IPS-18c (cell line): ENCODE measurements at regions not wholly inside any gene's neighbourhood (a gene's known extent, or its start where the extent isn't known, plus 50 kb on each side); places are given as distances from the start of the nearest gene placed in this dataset.

ENCODE experiments used
- H3K4me3 ChIP-seq: 2 replicates; pipeline ENCODE4 v1.7.0; 2013; ENCODE audit warnings: low read depth, mild to moderate bottlenecking, low read length, moderate library complexity; ENCODE audit not compliant: insufficient read depth
- H3K9me3 ChIP-seq: one replicate; pipeline ENCODE4 v1.6.1; 2013; ENCODE audit warnings: mild to moderate bottlenecking, low read length, moderate library complexity; ENCODE audit not compliant: control insufficient read depth, insufficient read depth

- no peaks in the 10 kb centered on the region for H3K9me3 ChIP-seq
- no peak overlapping the region for H3K4me3 ChIP-seq
Measured at GRCh38 chr2:59986511-59986910, 566.9 kb downstream of the BCL11A start.

- Histone ChIP-seq H3K9me3 (no peaks in the 10 kb centered on the region), H3K4me3 (no peak overlapping the region)
Measured at GRCh38 chr2:59985923-59986322, 567.5 kb downstream of the BCL11A start.

DNA sequence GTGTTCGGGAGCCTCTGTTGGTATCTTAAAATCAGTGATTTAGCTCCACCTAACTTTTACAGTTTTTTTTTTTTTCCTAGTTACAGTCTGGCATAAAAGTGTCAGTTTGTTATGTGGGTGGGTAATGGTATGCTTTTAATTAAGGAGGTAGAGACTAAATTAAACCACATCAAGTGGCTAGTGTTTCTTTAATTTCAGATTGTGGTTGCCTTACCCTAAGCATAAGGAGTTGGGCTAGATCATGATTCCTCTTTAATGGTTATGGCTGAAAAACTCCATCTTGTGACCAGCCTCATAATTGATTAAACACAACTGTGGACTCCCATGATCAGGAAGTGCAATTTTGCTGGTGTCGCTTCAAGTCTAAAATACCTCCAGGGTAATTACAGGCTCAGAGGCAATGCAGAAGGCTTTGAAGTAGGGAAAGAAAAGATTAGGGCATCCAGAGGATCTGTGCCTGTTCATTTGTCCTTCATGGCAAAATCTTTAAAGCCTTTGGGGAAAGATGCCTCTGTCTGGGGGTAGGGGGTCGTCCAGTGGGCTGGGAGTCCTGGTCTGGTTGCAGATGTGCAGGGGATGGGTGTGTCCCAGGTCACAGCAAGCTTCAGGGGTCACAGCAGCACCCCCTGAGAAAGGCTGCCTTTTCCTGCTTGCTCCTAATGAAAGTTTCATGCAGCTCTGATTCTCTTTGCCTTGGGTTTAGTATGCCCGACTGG, 579.2 kb downstream of the BCL11A start:
- no peak overlapping the region for H3K4me3 ChIP-seq
- H3K9me3 ChIP-seq = no peaks in the 10 kb centered on the region

GRCh38 chr2:59969161-59969560, 584.3 kb downstream of the BCL11A start:
- no peaks in the 10 kb centered on the region for H3K9me3 ChIP-seq
- H3K4me3 ChIP-seq = no peak overlapping the region

- Histone ChIP-seq H3K9me3 (no peaks in the 10 kb centered on the region), H3K4me3 (no peak overlapping the region)
Measured at GRCh38 chr2:59968441-59968840, 585.0 kb downstream of the BCL11A start.

DNA sequence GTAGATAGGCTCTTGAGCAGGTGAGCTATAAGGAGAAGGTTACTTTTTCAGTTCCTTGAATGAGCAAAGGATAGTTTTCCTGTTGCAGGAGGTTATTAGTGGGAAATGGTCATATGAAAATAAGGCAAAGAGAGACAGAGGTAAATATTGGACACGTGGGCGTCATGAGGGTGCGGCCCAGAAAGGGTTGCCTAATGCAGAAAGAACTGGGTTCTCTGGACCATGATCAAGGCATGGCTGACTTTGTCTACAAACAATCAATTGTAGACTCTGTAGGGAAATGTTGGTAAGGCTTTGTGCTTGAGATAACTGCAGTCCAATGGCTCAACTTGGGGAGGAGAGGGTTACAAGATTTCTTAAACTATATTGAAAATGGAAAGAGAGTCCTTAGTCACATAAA, 585.8 kb downstream of the BCL11A start:
- no peaks in the 10 kb centered on the region for H3K9me3 ChIP-seq
- no peak overlapping the region for H3K4me3 ChIP-seq

DNA sequence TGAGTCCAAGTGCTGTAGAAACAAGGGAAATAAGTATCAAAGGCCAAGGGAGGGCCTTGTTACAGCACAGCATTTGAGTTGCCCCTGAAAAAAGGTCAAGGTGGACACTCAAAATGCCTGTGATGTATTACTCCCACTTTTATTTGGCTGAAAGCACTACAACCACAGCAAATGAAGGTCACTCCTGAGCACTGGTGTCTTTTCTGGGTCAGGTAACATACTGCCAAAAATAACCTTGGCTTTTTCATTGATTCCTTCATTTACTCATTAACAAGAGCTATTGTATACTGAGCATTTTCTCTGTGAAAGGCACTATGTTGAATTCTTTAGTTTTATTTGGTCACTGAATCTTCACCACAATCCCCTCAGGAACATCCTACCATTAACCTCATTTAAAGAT, 590.3 kb downstream of the BCL11A start:
- Histone ChIP-seq H3K4me3 (no peak overlapping the region), H3K9me3 (no peaks in the 10 kb centered on the region)

GRCh38 chr2:59961746-59962145, 591.7 kb downstream of the BCL11A start:
- Histone ChIP-seq H3K4me3 (no peak overlapping the region), H3K9me3 (no peaks in the 10 kb centered on the region)

- H3K9me3 ChIP-seq = no peaks in the 10 kb centered on the region
Measured at GRCh38 chr2:59959944-59960343, 593.5 kb downstream of the BCL11A start.

GRCh38 chr2:59957504-59957903, 596.0 kb downstream of the BCL11A start:
- H3K4me3 ChIP-seq = no peak overlapping the region
- H3K9me3 ChIP-seq = no peaks in the 10 kb centered on the region

More at GRCh38 chr2:59959944-59960343, 593.5 kb downstream of the BCL11A start:
- no peak overlapping the region for H3K4me3 ChIP-seq

- H3K4me3 ChIP-seq = no peak overlapping the region
- H3K9me3 ChIP-seq = no peaks in the 10 kb centered on the region
Measured at GRCh38 chr2:59956981-59957380, 596.5 kb downstream of the BCL11A start.

DNA sequence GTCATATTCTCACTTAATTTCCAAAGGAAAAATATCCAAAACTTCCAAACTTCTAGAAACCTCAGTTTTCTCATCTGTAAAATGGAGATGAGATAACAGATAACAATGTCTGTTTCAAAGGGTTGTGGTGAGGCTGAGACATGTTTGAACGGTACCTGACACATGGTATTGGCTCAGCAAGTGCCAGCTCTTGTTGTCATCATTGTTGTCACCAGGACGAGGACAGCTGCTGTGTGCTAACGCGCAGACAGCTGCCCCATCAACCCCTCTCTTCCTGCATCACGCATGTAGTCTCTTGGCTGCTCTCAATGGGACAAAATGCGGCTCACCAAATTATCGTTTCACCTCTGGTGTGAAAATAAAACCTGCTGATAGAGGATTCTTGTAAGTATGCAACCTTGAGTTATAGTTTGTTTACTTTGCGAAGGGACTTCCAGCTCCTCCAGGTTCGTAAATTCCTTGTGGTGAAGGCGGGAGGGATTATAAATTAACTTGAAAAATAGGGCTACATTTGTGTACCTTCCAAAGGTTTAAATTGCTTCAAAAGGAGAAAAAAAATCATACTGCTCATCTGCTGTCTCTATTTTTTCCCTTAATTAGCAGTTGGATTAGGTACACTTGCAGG, 605.4 kb downstream of the BCL11A start:
- Histone ChIP-seq H3K9me3 (no peaks in the 10 kb centered on the region), H3K4me3 (no peak overlapping the region)

- H3K9me3 ChIP-seq = no peaks in the 10 kb centered on the region
- no peak overlapping the region for H3K4me3 ChIP-seq
Measured at GRCh38 chr2:59947209-59947608, 606.2 kb downstream of the BCL11A start.

DNA sequence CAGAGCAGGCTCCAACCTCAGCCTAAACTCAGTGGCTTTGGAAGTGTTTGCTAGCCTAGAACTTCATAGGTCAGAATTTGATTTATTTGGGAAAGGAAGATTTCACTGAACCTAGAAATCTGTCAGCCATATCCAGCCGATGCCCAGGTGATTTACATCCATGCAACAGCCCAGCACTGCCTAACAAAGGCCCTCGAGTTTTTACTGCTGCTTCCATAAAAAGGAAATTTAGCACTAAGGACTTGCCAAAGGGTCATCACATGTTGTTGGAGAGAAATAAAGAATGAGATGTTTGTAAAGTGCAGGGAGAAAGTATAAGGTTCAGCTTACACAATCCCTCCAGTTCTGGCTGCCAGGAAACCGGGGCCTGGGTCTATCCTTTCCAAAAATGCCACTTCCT, 614.2 kb downstream of the BCL11A start:
- Histone ChIP-seq H3K9me3 (no peaks in the 10 kb centered on the region), H3K4me3 (no peak overlapping the region)

DNA sequence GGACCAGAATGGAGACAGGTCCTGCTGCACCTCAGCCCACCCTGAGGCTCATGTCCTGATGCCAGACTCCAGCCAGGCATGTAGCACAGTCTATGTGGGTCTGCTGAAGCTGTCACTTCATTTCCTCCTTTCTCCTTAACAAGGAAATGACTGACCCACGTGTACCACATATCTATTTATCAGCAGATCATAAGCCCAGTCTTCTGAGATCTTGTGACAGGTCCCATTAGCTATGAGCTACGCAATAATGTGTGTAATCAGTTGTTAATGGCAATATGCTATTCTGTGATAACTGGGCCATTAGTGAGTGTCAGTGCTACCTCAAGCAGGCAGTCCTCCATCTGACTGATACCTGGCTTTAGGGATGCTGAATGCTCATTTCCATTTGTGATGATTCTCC, 615.3 kb downstream of the BCL11A start:
- no peaks in the 10 kb centered on the region for H3K9me3 ChIP-seq
- no peak overlapping the region for H3K4me3 ChIP-seq

- no peaks in the 10 kb centered on the region for H3K9me3 ChIP-seq
- no peak overlapping the region for H3K4me3 ChIP-seq
Measured at GRCh38 chr2:59936048-59936447, 617.4 kb downstream of the BCL11A start.

DNA sequence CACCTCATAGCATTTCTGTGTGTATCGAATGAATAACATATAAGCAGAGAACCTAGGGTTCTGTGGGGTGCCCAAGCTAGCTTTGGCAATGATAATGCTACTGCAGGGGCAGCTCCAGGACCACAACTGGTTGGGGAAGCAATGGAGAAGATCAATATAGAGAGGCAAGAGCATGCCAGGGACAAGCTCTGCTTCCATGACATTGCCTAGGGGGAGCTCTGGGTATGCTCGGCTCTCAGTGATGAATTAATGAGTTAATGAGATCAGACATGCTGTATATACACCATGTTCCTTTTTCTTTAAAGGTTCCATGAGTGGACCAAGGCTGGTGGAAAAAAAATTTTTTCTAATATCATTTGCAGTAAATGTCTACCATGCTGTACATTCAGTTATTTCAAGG, 618.4 kb downstream of the BCL11A start:
- Histone ChIP-seq H3K4me3 (no peak overlapping the region), H3K9me3 (no peaks in the 10 kb centered on the region)

DNA sequence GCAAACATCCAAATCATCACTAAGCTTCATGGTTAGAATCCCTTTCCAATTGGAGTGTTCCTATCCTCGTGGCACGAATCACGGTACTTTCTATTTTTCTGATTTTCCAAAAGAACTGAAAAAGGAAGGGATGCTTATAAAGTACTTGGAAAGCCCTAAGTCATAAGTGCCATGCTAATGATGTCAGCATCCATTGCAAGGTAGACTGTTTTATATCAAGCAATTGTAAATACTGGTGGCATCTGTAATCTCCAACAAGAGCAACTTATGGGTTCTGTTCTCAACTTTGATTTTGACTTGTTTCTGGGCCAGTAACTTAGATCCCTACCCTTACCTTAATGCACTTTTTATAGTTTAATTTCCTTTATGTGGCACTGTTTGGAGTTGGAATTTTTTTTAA, 619.5 kb downstream of the BCL11A start:
- Histone ChIP-seq H3K4me3 (no peak overlapping the region), H3K9me3 (no peaks in the 10 kb centered on the region)

DNA sequence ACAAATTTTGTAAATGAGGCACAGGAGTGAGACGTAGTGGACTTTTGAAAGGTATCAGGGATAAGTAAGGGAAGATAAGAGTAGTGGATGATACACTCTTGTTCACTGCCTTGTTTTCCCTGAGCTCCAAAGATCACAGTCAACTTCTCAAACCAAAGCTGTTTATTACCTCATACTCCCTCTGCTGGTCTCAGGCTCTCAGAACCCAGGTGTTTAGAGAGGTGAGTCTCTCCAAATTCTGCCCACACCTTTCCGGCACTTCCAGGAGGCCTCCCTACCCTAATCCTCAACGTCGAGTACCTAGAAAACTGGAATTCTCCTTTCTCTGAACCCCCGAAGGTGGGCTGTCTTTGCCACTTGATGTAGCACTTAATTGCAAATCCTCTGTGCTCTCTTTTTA, 621.1 kb downstream of the BCL11A start:
- Histone ChIP-seq H3K9me3 (no peaks in the 10 kb centered on the region), H3K4me3 (no peak overlapping the region)
